ENCODE measurements at regions not wholly inside any gene's neighbourhood (a gene's known extent, or its start where the extent isn't known, plus 50 kb on each side); places are given as distances from the start of the nearest gene placed in this dataset.

- no peak for DNase-seq (ENCODE audit: low read depth, low spot score)
These were observed 57.5 kb downstream of the OSR1 start for GRCh38 chr2:19300961-19301360.

GRCh38 chr2:19299522-19299921, 58.9 kb downstream of the OSR1 start:
- DNase-seq (ENCODE audit: low read depth, low spot score) = no peak

GRCh38 chr2:19299032-19299431, 59.4 kb downstream of the OSR1 start:
- no peak for DNase-seq (ENCODE audit: low read depth, low spot score)

GRCh38 chr2:19297716-19298115, 60.7 kb downstream of the OSR1 start:
- no peak for DNase-seq (ENCODE audit: low read depth, low spot score)

- no peak for DNase-seq (ENCODE audit: low read depth, low spot score)
These were observed 62.4 kb downstream of the OSR1 start for GRCh38 chr2:19295998-19296502.

GRCh38 chr2:19292007-19292406, 66.4 kb downstream of the OSR1 start:
- no peak for DNase-seq (ENCODE audit: low read depth, low spot score)

GRCh38 chr2:19288291-19288690, 70.1 kb downstream of the OSR1 start:
- no peak for DNase-seq (ENCODE audit: low read depth, low spot score)

GRCh38 chr2:19287324-19287723, 71.1 kb downstream of the OSR1 start:
- DNase-seq (ENCODE audit: low read depth, low spot score) = no peak

- peak; percentile 10 for DNase-seq (ENCODE audit: low read depth, low spot score)
These were observed 76.1 kb downstream of the OSR1 start for GRCh38 chr2:19282305-19282704.

- DNase-seq (ENCODE audit: low read depth, low spot score) = no peak
These were observed 84.0 kb downstream of the OSR1 start for GRCh38 chr2:19274439-19274838.

- no peak for DNase-seq (ENCODE audit: low read depth, low spot score)
These were observed 85.4 kb downstream of the OSR1 start for GRCh38 chr2:19272941-19273470.

GRCh38 chr2:19272039-19272438, 86.4 kb downstream of the OSR1 start:
- DNase-seq (ENCODE audit: low read depth, low spot score) = no peak

- DNase-seq (ENCODE audit: low read depth, low spot score) = no peak
These were observed 93.6 kb downstream of the OSR1 start for GRCh38 chr2:19264852-19265251.

GRCh38 chr2:19262150-19262549, 96.3 kb downstream of the OSR1 start:
- DNase-seq (ENCODE audit: low read depth, low spot score) = no peak

- no peak for DNase-seq (ENCODE audit: low read depth, low spot score)
These were observed 97.4 kb downstream of the OSR1 start for GRCh38 chr2:19261061-19261460.

- DNase-seq (ENCODE audit: low read depth, low spot score) = no peak
These were observed 102.3 kb downstream of the OSR1 start for GRCh38 chr2:19256121-19256601.

GRCh38 chr2:19255481-19255880, 102.9 kb downstream of the OSR1 start:
- DNase-seq (ENCODE audit: low read depth, low spot score) = no peak

GRCh38 chr2:19251554-19251953, 106.9 kb downstream of the OSR1 start:
- no peak for DNase-seq (ENCODE audit: low read depth, low spot score)

- no peak for DNase-seq (ENCODE audit: low read depth, low spot score)
These were observed 107.5 kb downstream of the OSR1 start for GRCh38 chr2:19250906-19251305.

GRCh38 chr2:19247186-19247585, 111.2 kb downstream of the OSR1 start:
- DNase-seq (ENCODE audit: low read depth, low spot score) = no peak

GRCh38 chr2:19246496-19246895, 111.9 kb downstream of the OSR1 start:
- no peak for DNase-seq (ENCODE audit: low read depth, low spot score)

GRCh38 chr2:19244460-19245363, 113.7 kb downstream of the OSR1 start:
- DNase-seq (ENCODE audit: low read depth, low spot score) = no peak

Measured in ELF-1 (cell line).